Naive B cell (primary cell): ENCODE measurements at regions not wholly inside any gene's neighbourhood (a gene's known extent, or its start where the extent isn't known, plus 50 kb on each side); places are given as distances from the start of the nearest gene placed in this dataset.

Source experiments
- ATAC-seq, 2 donors: fragments of 150-1000 bp; cut with Tn5 transposase; 2 replicates each; pipeline ENCODE4 v1.10.0; 2021; ENCODE audit warnings: low read depth in 2 of 2, mild to moderate bottlenecking in 2 of 2, moderate library complexity in 2 of 2
- DNase-seq: peaks from one replicate; pipeline ENCODE4 v3.0.0; 2022
- H3K27ac Mint-ChIP-seq, 6 donors: one replicate each; pipeline ENCODE4 v1.8.0; 2020 to 2022; ENCODE audit warnings: mild to moderate bottlenecking in 6 of 6, mixed read lengths in 6 of 6, moderate library complexity in 5 of 6, inconsistent platforms in 2 of 6
- H3K27me3 Mint-ChIP-seq, 3 donors: one replicate each; pipeline ENCODE4 v1.8.0; 2021 to 2022; ENCODE audit warnings: mixed read lengths in 3 of 3, mild to moderate bottlenecking in 1 of 3
- H3K36me3 Mint-ChIP-seq, 2 donors: one replicate each; pipeline ENCODE4 v1.8.0; 2020 to 2022; ENCODE audit warnings: mixed read lengths in 2 of 2, inconsistent platforms in 1 of 2, mild to moderate bottlenecking in 1 of 2
- H3K4me1 Mint-ChIP-seq, 3 donors: one replicate each; pipeline ENCODE4 v1.8.0; 2020 to 2022; ENCODE audit warnings: mixed read lengths in 3 of 3, inconsistent platforms in 1 of 3, mild to moderate bottlenecking in 1 of 3, moderate library complexity in 1 of 3
- H3K4me3 Mint-ChIP-seq, 8 donors: one replicate each; pipeline ENCODE4 v1.8.0; 2020 to 2022; ENCODE audit warnings: mild to moderate bottlenecking in 8 of 8, mixed read lengths in 8 of 8, moderate library complexity in 8 of 8, inconsistent platforms in 2 of 8
- H3K9me3 Mint-ChIP-seq, 7 donors: one replicate each; pipeline ENCODE4 v1.8.0; 2020 to 2022; ENCODE audit warnings: mixed read lengths in 7 of 7, mild to moderate bottlenecking in 5 of 7, inconsistent platforms in 2 of 7, moderate library complexity in 1 of 7

DNA sequence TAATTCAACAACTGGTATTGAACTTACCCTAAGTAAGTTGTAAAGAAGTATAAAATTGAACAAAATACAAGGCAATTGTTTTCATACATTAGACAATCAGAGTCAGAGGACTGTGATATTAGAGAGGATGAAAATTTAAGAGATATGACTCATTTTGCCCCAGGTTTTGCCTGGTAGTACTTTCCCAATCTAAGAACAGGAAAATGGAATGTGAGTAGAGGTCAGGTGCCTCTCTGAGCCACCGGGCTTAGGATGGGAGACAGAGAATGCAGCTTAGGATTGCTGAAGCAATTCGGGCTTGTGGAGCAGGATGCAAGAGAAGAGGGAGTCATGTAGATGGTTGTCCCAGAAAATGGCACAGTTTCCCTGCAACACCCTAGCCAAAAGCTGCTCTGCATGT, 219.7 kb upstream of the CHST9 start:
- no peak overlapping the region for H3K27ac Mint-ChIP-seq
- H3K4me3 Mint-ChIP-seq: no peak overlapping the region
- H3K4me1 Mint-ChIP-seq: no peaks in the 10 kb centered on the region
- DNase-seq (no peak), ATAC-seq (no peak)
- peaks cover 0 to 7% (median 0%) of the 10 kb centered on the region in 7 donors for H3K9me3 Mint-ChIP-seq
- H3K27me3 Mint-ChIP-seq: no peaks in the 10 kb centered on the region
- no peaks in the 10 kb centered on the region for H3K36me3 Mint-ChIP-seq

DNA sequence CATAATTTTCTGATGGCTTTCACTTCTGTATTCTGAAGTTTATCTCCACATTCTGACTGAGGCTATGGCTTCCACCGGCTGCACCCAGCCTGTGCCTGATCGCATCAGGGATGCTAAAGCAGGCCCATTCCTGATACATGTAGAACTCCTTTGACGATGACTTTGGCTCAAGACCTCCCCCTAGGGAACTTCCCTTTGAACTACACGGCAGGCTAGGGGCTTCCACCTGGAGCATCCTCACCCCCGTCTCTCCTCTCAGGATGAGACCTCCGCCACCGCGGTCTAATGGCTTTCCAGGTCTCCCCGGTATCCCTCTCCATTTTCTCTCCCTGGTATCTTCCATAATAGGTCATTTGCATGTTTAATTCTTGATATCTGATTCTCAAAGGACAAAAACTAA, 214.9 kb upstream of the CHST9 start:
- no peak for ATAC-seq

DNA sequence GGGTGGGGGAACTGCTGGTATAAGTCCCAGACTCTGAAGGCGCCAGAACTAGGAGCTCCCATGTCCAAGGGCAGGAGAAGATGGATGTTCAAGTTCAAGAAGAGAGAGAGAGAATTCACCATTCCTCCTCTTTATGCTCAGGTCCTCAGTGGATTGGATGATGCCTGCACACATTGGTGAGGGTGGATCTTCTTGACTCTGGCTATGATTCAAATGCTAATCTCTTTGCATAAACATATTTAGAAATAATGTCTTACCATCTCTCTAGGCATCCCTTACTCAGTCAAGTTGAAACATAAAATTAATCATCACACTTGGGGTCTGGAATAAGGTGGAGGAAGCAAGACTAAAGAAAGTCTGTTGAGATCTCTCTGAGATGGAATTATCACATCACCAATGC, 210.6 kb upstream of the CHST9 start:
- no peaks in the 10 kb centered on the region for H3K4me1 Mint-ChIP-seq
- no peaks in the 10 kb centered on the region for H3K27me3 Mint-ChIP-seq
- H3K9me3 Mint-ChIP-seq: peaks cover 0 to 20% (median 2%) of the 10 kb centered on the region in 7 donors
- no peak overlapping the region for H3K27ac Mint-ChIP-seq
- no peak for ATAC-seq
- no peaks in the 10 kb centered on the region for H3K36me3 Mint-ChIP-seq
- no peak overlapping the region for H3K4me3 Mint-ChIP-seq
- no peak for DNase-seq

More for the DNA sequence above, 214.9 kb upstream of the CHST9 start:
- Mint-ChIP-seq H3K4me3 (no peak overlapping the region), H3K27me3 (no peaks in the 10 kb centered on the region), H3K4me1 (no peaks in the 10 kb centered on the region), H3K9me3 (peaks cover 0 to 10% (median 0%) of the 10 kb centered on the region in 7 donors), H3K36me3 (no peaks in the 10 kb centered on the region), H3K27ac (no peak overlapping the region)
- no peak for DNase-seq

DNA sequence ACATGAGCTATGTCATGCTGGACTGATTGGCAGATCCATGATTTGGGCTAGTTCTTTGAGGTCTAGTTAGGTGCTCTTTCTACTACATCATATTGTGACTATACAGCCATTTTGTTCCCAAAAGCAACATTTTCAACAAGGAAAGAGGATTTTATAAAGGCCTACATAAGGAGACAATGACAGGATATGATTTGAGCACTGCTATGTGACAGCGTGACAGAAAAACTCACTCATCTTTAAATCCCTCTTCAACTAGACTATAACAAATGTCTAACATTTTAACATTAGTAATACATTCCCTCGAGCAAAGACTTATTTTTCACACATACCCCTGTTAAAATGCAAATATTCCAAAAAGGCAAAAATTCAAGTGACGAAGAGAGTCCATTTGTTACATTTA, 209.6 kb upstream of the CHST9 start:
- H3K4me3 Mint-ChIP-seq: no peak overlapping the region

DNA sequence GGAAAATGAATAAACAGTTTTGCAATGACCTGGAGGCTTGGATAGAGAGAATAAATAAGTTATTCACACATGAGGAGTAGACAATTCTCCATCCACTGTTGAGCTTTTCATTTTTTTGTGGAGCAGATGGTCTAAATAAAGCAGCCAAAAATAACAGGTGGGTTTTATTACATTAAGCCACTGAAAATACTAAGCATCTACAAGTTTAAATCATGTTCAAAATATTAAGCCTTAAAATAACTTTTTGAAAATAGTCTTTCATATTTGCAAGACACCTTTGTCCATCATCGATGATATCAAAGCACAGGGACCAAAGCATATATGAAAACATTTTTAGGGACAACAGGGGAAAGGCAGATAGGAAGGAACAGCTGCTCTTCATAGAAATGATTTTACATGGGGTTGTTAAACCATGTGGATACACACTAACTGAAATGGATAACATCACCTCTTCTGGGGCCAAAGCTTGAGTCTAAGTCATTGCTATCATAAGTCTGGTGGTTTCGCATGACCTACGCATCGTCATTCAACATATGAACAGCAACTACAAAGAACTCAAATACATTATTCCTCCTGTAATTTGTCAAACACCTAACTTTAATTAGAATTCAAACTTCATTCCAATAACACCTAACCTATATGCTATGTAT, 197.6 kb upstream of the CHST9 start:
- DNase-seq: no peak
- Mint-ChIP-seq H3K36me3 (no peaks in the 10 kb centered on the region), H3K9me3 (peaks cover 0 to 21% (median 1%) of the 10 kb centered on the region in 7 donors), H3K4me1 (no peaks in the 10 kb centered on the region), H3K27me3 (no peaks in the 10 kb centered on the region), H3K27ac (no peak overlapping the region), H3K4me3 (no peak overlapping the region)
- ATAC-seq: no peak

More for the DNA sequence above, 209.6 kb upstream of the CHST9 start:
- no peaks in the 10 kb centered on the region for H3K36me3 Mint-ChIP-seq
- DNase-seq: no peak
- no peak for ATAC-seq
- peaks cover 0 to 14% (median 2%) of the 10 kb centered on the region in 7 donors for H3K9me3 Mint-ChIP-seq
- H3K27me3 Mint-ChIP-seq: no peaks in the 10 kb centered on the region
- no peaks in the 10 kb centered on the region for H3K4me1 Mint-ChIP-seq
- H3K27ac Mint-ChIP-seq: no peak overlapping the region

DNA sequence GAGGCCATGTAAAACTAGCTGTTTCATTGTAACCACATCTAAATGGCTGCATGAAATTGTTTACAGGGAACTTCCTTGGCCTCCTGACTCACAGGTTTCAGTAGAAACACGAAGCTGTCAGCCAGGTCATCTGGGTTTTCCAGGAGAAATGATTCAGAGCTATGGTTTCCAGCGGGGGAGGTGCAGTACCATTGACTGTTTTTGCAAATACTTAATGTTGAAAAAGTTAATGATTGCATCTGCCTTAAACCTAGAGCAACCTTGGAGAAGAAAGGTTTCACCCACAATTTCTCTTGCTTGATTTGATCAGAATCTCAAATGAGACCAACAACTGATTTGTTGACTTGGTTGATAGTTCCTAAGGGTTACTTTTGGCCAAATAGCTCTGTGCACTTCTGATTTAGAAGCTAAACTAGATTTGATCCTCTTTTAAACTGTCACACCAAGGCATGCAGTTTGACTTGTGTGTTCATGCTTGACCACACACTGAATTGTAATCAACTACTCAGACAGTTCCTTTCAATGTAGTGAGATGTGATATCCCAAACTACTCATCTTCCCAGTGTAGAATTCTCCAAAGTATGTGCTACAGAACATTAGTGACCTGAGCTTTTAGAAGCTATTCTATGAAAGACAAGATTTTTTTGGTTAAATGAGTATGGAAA, 193.5 kb upstream of the CHST9 start:
- Mint-ChIP-seq H3K4me3 (no peak overlapping the region), H3K27ac (no peak overlapping the region), H3K36me3 (no peaks in the 10 kb centered on the region), H3K9me3 (peaks cover 0 to 16% (median 0%) of the 10 kb centered on the region in 7 donors), H3K4me1 (no peaks in the 10 kb centered on the region), H3K27me3 (no peaks in the 10 kb centered on the region)
- ATAC-seq (no peak), DNase-seq (no peak)

DNA sequence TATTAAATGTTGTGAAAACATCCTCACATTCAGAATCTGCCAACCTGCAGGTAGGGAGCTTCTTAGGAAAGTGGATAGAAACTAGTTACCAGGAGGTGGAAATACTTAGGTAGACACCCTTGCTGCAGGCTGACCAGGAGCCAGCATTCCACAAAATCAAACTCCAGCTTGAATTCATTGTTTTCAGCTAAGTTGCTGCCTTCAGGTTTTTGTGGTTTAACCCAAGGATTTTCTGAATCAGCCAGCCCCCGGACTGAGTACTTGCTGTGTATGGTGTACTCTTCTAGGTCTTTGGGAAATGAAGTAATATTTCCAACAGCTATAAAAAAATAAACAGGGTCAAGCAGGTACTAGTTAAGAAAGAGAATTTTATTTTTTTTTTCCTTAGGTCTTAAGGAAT, 192.1 kb upstream of the CHST9 start:
- Mint-ChIP-seq H3K4me1 (no peaks in the 10 kb centered on the region), H3K27ac (no peak overlapping the region), H3K9me3 (peaks cover 0 to 16% (median 0%) of the 10 kb centered on the region in 7 donors), H3K36me3 (no peaks in the 10 kb centered on the region), H3K4me3 (no peak overlapping the region), H3K27me3 (no peaks in the 10 kb centered on the region)
- no peak for DNase-seq
- no peak for ATAC-seq

DNA sequence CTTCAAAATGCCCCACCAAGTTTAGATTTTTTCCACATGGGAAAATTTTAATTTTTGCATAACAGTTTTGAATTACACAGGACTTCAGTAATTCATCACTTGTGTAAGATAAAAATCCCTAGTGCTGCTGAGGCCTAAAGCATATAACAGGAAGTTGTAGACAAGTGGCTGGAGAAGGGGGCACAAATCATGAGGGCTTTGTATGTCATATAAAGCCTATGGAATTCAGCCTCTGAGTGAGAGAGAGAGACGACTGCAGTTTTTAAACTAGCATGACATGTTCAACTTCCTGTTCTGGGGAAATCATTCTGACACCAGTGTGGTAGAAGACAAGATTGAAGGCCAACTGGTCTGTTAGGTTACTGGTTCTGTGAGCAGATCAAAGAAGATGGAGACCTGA, 187.3 kb upstream of the CHST9 start:
- DNase-seq (no peak), ATAC-seq (no peak)
- H3K27ac Mint-ChIP-seq: no peak overlapping the region
- H3K36me3 Mint-ChIP-seq: no peaks in the 10 kb centered on the region
- no peak overlapping the region for H3K4me3 Mint-ChIP-seq
- H3K4me1 Mint-ChIP-seq: no peaks in the 10 kb centered on the region
- H3K9me3 Mint-ChIP-seq: peaks cover 0 to 9% (median 2%) of the 10 kb centered on the region in 7 donors
- no peaks in the 10 kb centered on the region for H3K27me3 Mint-ChIP-seq

DNA sequence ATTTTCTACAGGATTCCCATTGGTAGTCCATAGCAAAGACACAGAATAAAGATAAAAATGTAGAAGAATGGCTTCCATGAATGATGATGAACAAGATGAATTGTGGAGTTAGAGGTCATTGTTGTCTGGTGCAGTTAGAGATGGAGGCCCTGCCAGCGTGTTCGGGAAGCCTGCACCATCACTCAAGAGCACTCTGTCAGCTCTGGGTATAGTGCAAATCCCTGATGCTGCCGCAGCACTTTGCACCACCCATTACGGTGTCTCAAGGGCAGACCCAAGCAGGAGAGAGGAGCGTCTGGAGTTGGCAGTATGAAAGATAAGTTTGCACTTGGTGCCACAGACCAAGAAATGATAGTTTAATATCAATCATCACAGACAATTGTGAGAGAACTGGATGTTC, 181.6 kb upstream of the CHST9 start:
- no peaks in the 10 kb centered on the region for H3K27me3 Mint-ChIP-seq
- H3K4me1 Mint-ChIP-seq: no peaks in the 10 kb centered on the region
- H3K9me3 Mint-ChIP-seq: peaks cover 0 to 9% (median 2%) of the 10 kb centered on the region in 7 donors
- no peaks in the 10 kb centered on the region for H3K36me3 Mint-ChIP-seq
- no peak for ATAC-seq
- no peak overlapping the region for H3K4me3 Mint-ChIP-seq
- DNase-seq: no peak
- no peak overlapping the region for H3K27ac Mint-ChIP-seq

DNA sequence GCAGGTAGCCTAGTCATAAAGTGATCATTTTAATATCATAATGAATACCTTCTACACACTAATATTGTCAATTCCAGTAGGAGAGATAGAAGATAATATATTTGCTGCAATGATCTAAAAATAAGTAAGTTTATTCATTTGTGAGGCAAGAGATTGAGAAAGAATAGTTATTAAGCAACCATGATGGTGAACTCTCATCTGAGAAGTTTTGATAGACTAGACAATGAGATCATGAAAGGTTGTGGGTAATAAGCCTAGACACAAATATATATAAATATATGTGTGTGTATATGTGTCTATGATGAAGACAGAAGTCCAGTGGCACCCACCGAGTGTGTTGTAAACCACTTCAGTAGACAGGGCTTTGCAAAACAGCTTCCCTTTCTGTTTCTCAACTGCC, 181.0 kb upstream of the CHST9 start:
- Mint-ChIP-seq H3K9me3 (peaks cover 0 to 9% (median 3%) of the 10 kb centered on the region in 7 donors), H3K27ac (no peak overlapping the region), H3K4me1 (no peaks in the 10 kb centered on the region), H3K27me3 (no peaks in the 10 kb centered on the region), H3K36me3 (no peaks in the 10 kb centered on the region), H3K4me3 (no peak overlapping the region)
- DNase-seq: no peak
- ATAC-seq: no peak

DNA sequence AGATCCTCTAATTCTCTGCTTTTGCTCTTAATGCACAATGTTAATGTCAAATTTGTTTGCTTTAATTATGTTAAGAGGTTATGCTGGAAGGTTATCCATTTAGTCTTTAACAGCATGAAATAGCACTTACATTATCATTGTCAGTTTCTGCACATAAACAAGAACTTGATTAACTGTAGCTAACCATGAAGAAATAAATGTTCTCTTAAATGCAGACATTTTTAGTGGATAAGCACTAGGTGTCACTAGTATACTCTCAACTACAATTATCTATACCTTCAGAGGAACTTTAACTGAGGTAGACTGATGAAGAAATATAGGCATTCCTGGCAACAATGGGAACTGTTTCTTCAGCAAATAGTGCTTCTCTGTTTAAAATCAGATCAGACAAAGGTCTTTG, 178.8 kb upstream of the CHST9 start:
- Mint-ChIP-seq H3K9me3 (peaks cover 0 to 16% (median 2%) of the 10 kb centered on the region in 7 donors), H3K36me3 (no peaks in the 10 kb centered on the region), H3K4me3 (no peak overlapping the region), H3K27me3 (no peaks in the 10 kb centered on the region), H3K27ac (no peak overlapping the region), H3K4me1 (no peaks in the 10 kb centered on the region)
- no peak for ATAC-seq
- DNase-seq: no peak

DNA sequence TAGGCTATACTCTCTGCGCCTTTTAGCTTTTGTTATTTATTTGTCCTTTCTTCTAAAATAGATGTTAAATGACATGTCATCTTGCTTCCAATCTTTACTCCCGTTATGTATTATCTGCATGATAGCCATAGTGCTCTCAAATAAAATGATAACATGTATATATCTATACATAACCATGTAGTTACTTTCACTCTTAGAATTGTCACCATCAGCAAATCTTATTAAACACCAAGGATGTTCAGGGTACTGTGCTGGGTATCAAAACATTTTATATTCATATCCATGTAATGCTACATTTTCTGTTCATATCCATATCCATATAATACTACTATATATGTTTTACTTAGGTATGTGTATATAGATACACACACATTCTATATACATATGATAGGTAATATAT, 176.4 kb upstream of the CHST9 start:
- H3K9me3 Mint-ChIP-seq: peaks cover 0 to 17% (median 3%) of the 10 kb centered on the region in 7 donors
- H3K27me3 Mint-ChIP-seq: no peaks in the 10 kb centered on the region
- H3K4me3 Mint-ChIP-seq: no peak overlapping the region
- ATAC-seq (no peak), DNase-seq (no peak)
- H3K27ac Mint-ChIP-seq: no peak overlapping the region
- H3K4me1 Mint-ChIP-seq: no peaks in the 10 kb centered on the region
- H3K36me3 Mint-ChIP-seq: no peaks in the 10 kb centered on the region

DNA sequence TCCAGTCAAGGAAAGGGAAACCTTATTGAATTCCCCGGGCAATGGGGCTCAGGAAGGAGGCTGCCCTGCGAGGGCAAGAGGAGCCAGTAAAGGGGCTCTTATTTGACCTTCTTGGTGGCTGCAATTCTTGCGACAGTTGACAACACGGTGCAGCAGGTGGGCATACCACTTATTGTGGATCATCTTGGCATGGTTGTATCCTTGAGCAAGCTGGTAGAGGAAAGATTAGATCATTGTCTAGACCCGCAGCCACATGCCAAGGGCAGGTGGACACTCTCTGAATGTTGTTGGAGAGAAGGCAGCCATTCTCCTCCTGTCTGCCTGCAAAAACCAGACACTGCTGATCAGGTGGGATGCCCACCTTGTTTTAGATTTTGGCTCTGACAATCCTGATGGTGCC, 170.2 kb upstream of the CHST9 start:
- no peaks in the 10 kb centered on the region for H3K36me3 Mint-ChIP-seq
- peaks cover 0 to 19% (median 7%) of the 10 kb centered on the region in 7 donors for H3K9me3 Mint-ChIP-seq
- H3K27me3 Mint-ChIP-seq: no peaks in the 10 kb centered on the region
- DNase-seq (no peak), ATAC-seq (no peak)
- H3K27ac Mint-ChIP-seq: no peak overlapping the region
- H3K4me1 Mint-ChIP-seq: no peaks in the 10 kb centered on the region
- no peak overlapping the region for H3K4me3 Mint-ChIP-seq

DNA sequence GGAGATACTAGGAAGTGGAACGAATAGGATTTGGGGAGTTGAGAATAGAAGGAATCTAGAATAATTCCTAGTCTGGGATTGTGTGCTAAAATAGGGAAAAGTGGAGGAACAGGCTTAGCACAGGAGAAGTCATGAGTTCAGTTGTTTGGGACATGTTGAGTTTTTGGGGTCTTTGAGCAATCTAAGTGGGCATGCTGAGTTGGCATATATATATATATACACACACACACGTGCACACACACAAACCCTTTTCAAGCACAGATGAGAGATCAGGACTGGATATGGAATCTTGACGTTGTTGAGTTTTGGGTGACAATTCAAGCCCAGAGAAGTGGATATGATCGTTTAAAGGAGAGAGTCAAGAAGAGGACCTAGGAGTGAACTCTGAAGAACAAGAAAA, 168.2 kb upstream of the CHST9 start:
- Mint-ChIP-seq H3K9me3 (peaks cover 0 to 13% (median 7%) of the 10 kb centered on the region in 7 donors), H3K4me3 (no peak overlapping the region)
- no peak for ATAC-seq

More for the DNA sequence above, 168.2 kb upstream of the CHST9 start:
- DNase-seq: no peak
- H3K36me3 Mint-ChIP-seq: no peaks in the 10 kb centered on the region
- H3K27ac Mint-ChIP-seq: no peak overlapping the region
- no peaks in the 10 kb centered on the region for H3K4me1 Mint-ChIP-seq
- H3K27me3 Mint-ChIP-seq: no peaks in the 10 kb centered on the region
